ENCODE measurements at regions not wholly inside any gene's neighbourhood (a gene's known extent, or its start where the extent isn't known, plus 50 kb on each side); places are given as distances from the start of the nearest gene placed in this dataset.

DNA sequence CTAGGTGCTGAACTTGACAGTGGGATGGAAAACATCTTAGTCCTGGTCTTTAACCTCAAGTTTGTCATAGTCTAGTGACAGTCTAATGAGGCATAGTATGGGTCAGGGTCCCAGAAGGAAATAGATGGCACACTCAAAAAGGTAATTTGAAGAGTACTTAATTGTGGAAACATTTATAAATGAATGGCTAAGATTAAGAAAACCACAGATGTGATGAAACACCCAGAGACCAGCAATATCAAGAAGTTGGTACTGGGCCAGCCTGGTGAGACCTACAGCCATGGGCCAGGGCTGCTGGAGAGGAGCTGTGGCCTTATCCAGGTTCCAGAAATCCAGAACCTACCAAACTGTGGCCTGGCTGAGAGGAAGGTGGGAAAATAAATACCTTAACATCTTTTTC is 93.5 kb upstream of the ATG10 start:
- TF ChIP-seq, protein P1, sequence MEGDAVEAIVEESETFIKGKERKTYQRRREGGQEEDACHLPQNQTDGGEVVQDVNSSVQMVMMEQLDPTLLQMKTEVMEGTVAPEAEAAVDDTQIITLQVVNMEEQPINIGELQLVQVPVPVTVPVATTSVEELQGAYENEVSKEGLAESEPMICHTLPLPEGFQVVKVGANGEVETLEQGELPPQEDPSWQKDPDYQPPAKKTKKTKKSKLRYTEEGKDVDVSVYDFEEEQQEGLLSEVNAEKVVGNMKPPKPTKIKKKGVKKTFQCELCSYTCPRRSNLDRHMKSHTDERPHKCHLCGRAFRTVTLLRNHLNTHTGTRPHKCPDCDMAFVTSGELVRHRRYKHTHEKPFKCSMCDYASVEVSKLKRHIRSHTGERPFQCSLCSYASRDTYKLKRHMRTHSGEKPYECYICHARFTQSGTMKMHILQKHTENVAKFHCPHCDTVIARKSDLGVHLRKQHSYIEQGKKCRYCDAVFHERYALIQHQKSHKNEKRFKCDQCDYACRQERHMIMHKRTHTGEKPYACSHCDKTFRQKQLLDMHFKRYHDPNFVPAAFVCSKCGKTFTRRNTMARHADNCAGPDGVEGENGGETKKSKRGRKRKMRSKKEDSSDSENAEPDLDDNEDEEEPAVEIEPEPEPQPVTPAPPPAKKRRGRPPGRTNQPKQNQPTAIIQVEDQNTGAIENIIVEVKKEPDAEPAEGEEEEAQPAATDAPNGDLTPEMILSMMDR (CRISPR knock-in tag; IDR thresholded peaks at IDR 0.05), result no peak
- TF ChIP-seq FOXA1 (IDR thresholded peaks at IDR 0.05) (no peak), FOXA1 (CRISPR knock-in tag; IDR thresholded peaks at IDR 0.05) (no peak), KDM5B (CRISPR knock-in tag; IDR thresholded peaks at IDR 0.05; ENCODE audit: borderline replicate concordance) (no peak), ZNF501 (CRISPR knock-in tag; IDR thresholded peaks at IDR 0.05) (no peak), PCBP1 (IDR thresholded peaks at IDR 0.05; ENCODE audit: borderline replicate concordance, low read depth, low read length) (no peak), POLR2A (IDR thresholded peaks at IDR 0.05; ENCODE audit: insufficient read depth in 1 of 2, low read depth in 2 of 2, low read length in 2 of 2) (no peak), BRCA1 (CRISPR knock-in tag; IDR thresholded peaks at IDR 0.05) (no peak), MAFK (conservative IDR thresholded peaks at IDR 0.05 in 1 of 2, IDR thresholded peaks at IDR 0.05 in 1 of 2; ENCODE audit: low read length in 2 of 2) (no peak)
- TF ChIP-seq, protein P2, sequence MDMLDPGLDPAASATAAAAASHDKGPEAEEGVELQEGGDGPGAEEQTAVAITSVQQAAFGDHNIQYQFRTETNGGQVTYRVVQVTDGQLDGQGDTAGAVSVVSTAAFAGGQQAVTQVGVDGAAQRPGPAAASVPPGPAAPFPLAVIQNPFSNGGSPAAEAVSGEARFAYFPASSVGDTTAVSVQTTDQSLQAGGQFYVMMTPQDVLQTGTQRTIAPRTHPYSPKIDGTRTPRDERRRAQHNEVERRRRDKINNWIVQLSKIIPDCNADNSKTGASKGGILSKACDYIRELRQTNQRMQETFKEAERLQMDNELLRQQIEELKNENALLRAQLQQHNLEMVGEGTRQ (IDR thresholded peaks at IDR 0.05; ENCODE audit: low read depth, low read length), result no peak
- TF ChIP-seq, protein P2 (CRISPR knock-in tag; IDR thresholded peaks at IDR 0.05; ENCODE audit: borderline replicate concordance), result no peak
- TF ChIP-seq, protein P3, sequence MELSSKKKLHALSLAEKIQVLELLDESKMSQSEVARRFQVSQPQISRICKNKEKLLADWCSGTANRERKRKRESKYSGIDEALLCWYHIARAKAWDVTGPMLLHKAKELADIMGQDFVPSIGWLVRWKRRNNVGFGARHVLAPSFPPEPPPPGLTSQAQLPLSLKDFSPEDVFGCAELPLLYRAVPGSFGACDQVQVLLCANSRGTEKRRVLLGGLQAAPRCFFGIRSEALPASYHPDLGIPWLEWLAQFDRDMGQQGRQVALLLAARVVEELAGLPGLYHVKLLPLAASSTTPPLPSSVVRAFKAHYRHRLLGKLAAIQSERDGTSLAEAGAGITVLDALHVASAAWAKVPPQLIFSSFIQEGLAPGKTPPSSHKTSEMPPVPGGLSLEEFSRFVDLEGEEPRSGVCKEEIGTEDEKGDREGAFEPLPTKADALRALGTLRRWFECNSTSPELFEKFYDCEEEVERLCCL (CRISPR knock-in tag; IDR thresholded peaks at IDR 0.05; ENCODE audit: borderline replicate concordance), result no peak

Measured in HepG2 (cell line).